ENCODE measurements at regions not wholly inside any gene's neighbourhood (a gene's known extent, or its start where the extent isn't known, plus 50 kb on each side); places are given as distances from the start of the nearest gene placed in this dataset.

DNA sequence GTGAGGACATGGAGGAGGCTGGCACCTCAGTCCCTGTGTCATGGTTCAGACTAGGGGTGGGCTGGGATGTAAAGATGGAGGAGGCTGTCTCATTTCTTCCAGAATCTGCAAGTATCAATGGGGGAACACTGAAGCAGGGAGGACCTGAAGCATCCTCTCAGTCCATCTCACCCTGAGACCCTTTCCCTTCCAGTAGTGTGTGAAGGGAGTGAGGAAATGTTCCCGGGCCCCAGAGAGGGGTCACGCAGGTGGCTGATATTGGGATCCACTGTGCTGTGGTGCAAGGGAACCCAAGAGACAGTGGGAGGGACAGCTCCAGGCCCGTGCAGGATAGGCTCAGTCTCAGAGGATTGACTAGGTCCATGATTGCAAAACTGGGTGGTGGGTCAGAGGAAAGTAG is 72.2 kb upstream of the ADPGK start:
- CTCF ChIA-PET: no interaction called here
- DNase-seq (ENCODE audit: extremely low spot score): no peak
- POLR2A ChIA-PET: no interaction called here
- TF ChIP-seq, protein P1, sequence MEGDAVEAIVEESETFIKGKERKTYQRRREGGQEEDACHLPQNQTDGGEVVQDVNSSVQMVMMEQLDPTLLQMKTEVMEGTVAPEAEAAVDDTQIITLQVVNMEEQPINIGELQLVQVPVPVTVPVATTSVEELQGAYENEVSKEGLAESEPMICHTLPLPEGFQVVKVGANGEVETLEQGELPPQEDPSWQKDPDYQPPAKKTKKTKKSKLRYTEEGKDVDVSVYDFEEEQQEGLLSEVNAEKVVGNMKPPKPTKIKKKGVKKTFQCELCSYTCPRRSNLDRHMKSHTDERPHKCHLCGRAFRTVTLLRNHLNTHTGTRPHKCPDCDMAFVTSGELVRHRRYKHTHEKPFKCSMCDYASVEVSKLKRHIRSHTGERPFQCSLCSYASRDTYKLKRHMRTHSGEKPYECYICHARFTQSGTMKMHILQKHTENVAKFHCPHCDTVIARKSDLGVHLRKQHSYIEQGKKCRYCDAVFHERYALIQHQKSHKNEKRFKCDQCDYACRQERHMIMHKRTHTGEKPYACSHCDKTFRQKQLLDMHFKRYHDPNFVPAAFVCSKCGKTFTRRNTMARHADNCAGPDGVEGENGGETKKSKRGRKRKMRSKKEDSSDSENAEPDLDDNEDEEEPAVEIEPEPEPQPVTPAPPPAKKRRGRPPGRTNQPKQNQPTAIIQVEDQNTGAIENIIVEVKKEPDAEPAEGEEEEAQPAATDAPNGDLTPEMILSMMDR (IDR thresholded peaks at IDR 0.05; ENCODE audit: control extremely low read depth, extremely low read depth, low read depth, missing control alignments): no peak

DNA sequence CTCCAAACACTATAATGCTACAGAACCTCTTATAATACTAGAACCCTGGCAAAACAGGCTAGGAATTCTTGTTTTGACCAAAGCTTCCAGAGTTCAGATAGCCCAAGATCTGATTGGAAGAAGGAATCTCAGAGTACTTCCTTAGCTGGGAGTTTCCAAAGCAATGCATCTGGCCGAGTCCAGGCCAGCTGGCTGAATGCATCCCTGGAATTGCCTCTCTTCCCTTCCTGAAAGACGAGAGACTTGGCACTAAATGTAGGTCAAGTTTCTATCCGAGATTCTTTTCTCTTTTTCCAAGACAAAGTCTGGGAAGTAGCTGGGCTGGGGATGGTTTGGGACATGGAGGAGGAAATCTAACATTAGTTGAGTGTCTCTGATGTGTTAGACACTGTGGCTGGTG is 68.7 kb upstream of the ADPGK start:
- TF ChIP-seq, protein P1 (IDR thresholded peaks at IDR 0.05; ENCODE audit: control extremely low read depth, extremely low read depth, low read depth, missing control alignments): no peak
- DNase-seq (ENCODE audit: extremely low spot score): no peak
- POLR2A ChIA-PET: no interaction called here
- CTCF ChIA-PET: no interaction called here

DNA sequence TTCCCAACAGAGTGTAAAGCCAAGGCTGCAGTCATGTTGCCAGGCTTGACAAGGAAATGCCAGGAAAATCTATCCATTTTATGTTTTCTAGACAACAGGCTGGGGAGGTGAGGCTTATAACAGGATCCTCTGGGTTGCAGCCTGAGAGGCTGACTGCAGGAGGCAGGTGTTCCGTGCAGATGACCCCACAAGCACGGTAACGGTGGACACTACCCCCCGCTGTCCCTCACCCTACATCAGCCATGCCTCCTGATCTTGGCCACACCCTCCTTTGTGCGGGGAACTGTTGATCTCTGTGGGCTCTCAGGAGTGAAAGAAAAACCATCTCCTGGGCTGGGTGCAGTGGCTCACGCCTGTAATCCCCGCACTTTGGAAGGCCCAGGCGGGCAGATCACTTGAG is 68.0 kb upstream of the ADPGK start:
- ChIA-PET CTCF (no interaction called here), POLR2A (no interaction called here)
- DNase-seq (ENCODE audit: extremely low spot score): no peak
- TF ChIP-seq, protein P1 (IDR thresholded peaks at IDR 0.05; ENCODE audit: control extremely low read depth, extremely low read depth, low read depth, missing control alignments): no peak

DNA sequence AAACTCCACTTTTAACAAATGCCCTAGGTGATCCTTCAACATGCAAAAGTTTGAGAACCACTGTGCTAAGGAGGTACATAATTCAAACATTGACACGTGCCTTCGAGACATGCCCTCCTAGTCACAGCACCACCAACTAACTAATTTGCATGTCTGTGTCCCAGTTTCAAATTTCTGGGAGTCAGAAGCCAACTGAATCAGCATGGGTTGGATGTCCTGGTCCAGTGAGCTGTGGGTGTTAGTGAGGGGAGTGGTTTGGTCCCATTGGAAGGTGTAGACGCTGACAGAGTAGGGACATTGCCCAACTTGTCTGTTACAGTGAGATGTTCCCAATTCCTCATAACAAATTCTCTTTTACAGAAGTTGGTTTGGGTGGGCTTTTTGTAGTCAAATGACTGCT is 67.3 kb upstream of the ADPGK start:
- TF ChIP-seq, protein P1 (IDR thresholded peaks at IDR 0.05; ENCODE audit: control extremely low read depth, extremely low read depth, low read depth, missing control alignments): no peak
- ChIA-PET POLR2A (no interaction called here), CTCF (no interaction called here)
- DNase-seq (ENCODE audit: extremely low spot score): no peak

DNA sequence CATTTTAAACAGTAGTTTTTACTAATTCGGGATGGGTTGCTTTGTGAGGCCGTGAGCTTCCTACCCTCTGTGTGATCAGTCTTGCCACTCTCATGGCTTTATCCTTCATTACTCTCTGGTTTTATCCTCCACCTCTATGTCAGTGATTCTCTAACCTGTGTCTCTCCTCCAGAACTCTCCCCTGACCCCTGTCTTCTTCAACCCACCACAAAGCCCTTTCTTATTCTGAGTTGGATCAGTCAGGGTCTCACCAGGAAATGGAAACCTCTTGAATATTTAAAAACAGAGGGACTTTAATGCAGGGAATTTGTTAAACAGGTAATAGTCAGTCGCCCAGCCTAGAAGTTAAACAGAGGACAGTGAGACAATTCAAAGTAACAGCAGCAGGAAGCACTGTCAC is 64.2 kb upstream of the ADPGK start:
- CTCF ChIA-PET: no interaction called here
- no peak for DNase-seq (ENCODE audit: extremely low spot score)
- TF ChIP-seq, protein P1 (IDR thresholded peaks at IDR 0.05; ENCODE audit: control extremely low read depth, extremely low read depth, low read depth, missing control alignments): no peak
- POLR2A ChIA-PET: no interaction called here

DNA sequence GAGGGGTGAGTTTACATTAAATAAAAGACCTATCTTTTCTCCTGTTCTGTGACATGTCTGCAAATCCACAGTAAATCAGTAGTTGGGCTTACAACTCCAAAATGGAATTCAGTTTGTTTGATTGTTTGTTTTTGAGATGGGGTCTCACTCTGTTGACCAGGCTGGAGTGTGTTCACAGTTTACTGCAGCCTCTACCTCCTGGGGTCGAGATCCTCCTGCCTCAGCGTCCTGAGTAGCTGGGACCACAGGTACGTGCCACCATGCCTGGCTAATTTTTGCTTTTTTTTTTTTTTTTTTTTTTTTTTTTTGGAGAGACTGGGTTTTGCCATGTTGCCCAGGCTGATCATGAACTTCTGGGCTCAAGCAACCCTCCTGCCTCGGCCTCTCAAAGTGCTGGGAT is 63.5 kb upstream of the ADPGK start:
- POLR2A ChIA-PET: no interaction called here
- TF ChIP-seq, protein P1 (IDR thresholded peaks at IDR 0.05; ENCODE audit: control extremely low read depth, extremely low read depth, low read depth, missing control alignments): no peak
- no peak for DNase-seq (ENCODE audit: extremely low spot score)
- CTCF ChIA-PET: no interaction called here

DNA sequence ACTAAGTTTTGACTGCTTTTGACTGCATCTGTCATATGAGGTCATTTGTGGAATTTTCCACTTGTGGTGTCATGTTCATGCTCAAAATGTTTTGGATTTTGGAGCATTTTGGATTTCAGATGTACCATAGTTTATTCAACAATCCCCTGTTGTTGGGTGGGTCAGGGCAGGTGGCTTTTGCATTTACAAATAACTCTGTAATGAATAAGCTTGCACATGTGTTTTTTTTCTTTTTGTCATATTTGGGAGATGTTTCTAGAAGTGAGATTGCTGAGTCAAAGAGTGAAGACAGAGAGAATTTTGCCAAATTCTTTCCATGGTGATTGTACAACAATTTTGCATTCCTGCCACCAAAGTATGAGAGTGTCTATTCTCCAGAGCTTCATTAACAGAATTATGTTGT is 62.4 kb upstream of the ADPGK start:
- TF ChIP-seq, protein P1 (IDR thresholded peaks at IDR 0.05; ENCODE audit: control extremely low read depth, extremely low read depth, low read depth, missing control alignments): no peak
- POLR2A ChIA-PET: no interaction called here
- CTCF ChIA-PET: no interaction called here
- DNase-seq (ENCODE audit: extremely low spot score): no peak

Measured in GM10248 (cell line).